Type B pancreatic cell (in vitro differentiated cells): ENCODE measurements at regions not wholly inside any gene's neighbourhood (a gene's known extent, or its start where the extent isn't known, plus 50 kb on each side); places are given as distances from the start of the nearest gene placed in this dataset.
A peak's percentile ranks its signal among the peaks of the same experiment; 100 is the strongest.
"Not testable (repeated sequence)": the region's sequence is repeated elsewhere in the genome, so short reads cannot be mapped to it uniquely, and the experiment has no call there.

ENCODE experiments used
- DNase-seq: peaks from one replicate; pipeline ENCODE4 v3.0.0; 2021; ENCODE audit warnings: mixed read lengths; ENCODE audit not compliant: unreplicated experiment; ENCODE audit errors: extremely low spot score
- H3K27ac Mint-ChIP-seq: 2 replicates; pipeline ENCODE4 v1.8.0; 2021; ENCODE audit warnings: mild to moderate bottlenecking, mixed read lengths
- H3K27me3 Mint-ChIP-seq: 2 replicates; pipeline ENCODE4 v1.8.0; 2021; ENCODE audit warnings: mixed read lengths
- H3K36me3 Mint-ChIP-seq: 2 replicates; pipeline ENCODE4 v1.8.0; 2021; ENCODE audit warnings: mixed read lengths
- H3K4me1 Mint-ChIP-seq: one replicate; pipeline ENCODE4 v1.8.0; 2021; ENCODE audit warnings: mixed read lengths; ENCODE audit not compliant: unreplicated experiment
- H3K4me3 Mint-ChIP-seq: 2 replicates; pipeline ENCODE4 v1.8.0; 2021; ENCODE audit warnings: mild to moderate bottlenecking, mixed read lengths
- H3K9me3 Mint-ChIP-seq: 2 replicates; pipeline ENCODE4 v1.8.0; 2021; ENCODE audit warnings: mixed read lengths
- CTCF ChIP-seq: fragments of 200-600 bp; sonication (generic); conservative IDR thresholded peaks from 2 replicates; pipeline ENCODE4 v1.5.0; 2021; ENCODE audit warnings: antibody characterized with exemption, mild to moderate bottlenecking

- peaks cover 24% of the 10 kb centered on the region for H3K27me3 Mint-ChIP-seq
- no peaks in the 10 kb centered on the region for H3K4me1 Mint-ChIP-seq
- no peak overlapping the region for H3K4me3 Mint-ChIP-seq
- peaks cover 4% of the 10 kb centered on the region for H3K9me3 Mint-ChIP-seq
- no peak for DNase-seq
- no peak for TF ChIP-seq CTCF
- H3K36me3 Mint-ChIP-seq, result no peaks in the 10 kb centered on the region
- H3K27ac Mint-ChIP-seq, result no peak overlapping the region
These were observed 60.6 kb upstream of the PRNP start for GRCh38 chr20:4625687-4626086.

GRCh38 chr20:4624675-4625336, 61.5 kb upstream of the PRNP start:
- H3K4me1 Mint-ChIP-seq, H3K27ac Mint-ChIP-seq, H3K4me3 Mint-ChIP-seq, H3K36me3 Mint-ChIP-seq, H3K9me3 Mint-ChIP-seq, DNase-seq: not testable (repeated sequence)
- peaks cover 28% of the 10 kb centered on the region for H3K27me3 Mint-ChIP-seq

- not testable (repeated sequence) for DNase-seq, H3K36me3 Mint-ChIP-seq, H3K9me3 Mint-ChIP-seq, H3K4me1 Mint-ChIP-seq, H3K4me3 Mint-ChIP-seq, H3K27ac Mint-ChIP-seq
- H3K27me3 Mint-ChIP-seq, result peaks cover 33% of the 10 kb centered on the region
These were observed 67.1 kb upstream of the PRNP start for GRCh38 chr20:4619144-4619543.

- H3K4me3 Mint-ChIP-seq, result no peak overlapping the region
- H3K27ac Mint-ChIP-seq, result no peak overlapping the region
These were observed 68.8 kb upstream of the PRNP start for GRCh38 chr20:4617484-4617883.

GRCh38 chr20:4617019-4617418, 69.2 kb upstream of the PRNP start:
- Mint-ChIP-seq H3K9me3 (no peaks in the 10 kb centered on the region), H3K4me1 (peaks cover 11% of the 10 kb centered on the region), H3K27me3 (peaks cover 22% of the 10 kb centered on the region), H3K27ac (no peak overlapping the region), H3K36me3 (no peaks in the 10 kb centered on the region), H3K4me3 (no peak overlapping the region)
- DNase-seq, result no peak
- TF ChIP-seq CTCF, result no peak

More at GRCh38 chr20:4617484-4617883, 68.8 kb upstream of the PRNP start:
- no peak for TF ChIP-seq CTCF
- no peak for DNase-seq
- Mint-ChIP-seq H3K27me3 (peaks cover 26% of the 10 kb centered on the region), H3K4me1 (peaks cover 11% of the 10 kb centered on the region), H3K9me3 (no peaks in the 10 kb centered on the region), H3K36me3 (no peaks in the 10 kb centered on the region)

- H3K4me3 Mint-ChIP-seq, result peak overlapping the region; percentile 16
- peak overlapping the region; percentile 53 for H3K27ac Mint-ChIP-seq
- peaks cover 8% of the 10 kb centered on the region for H3K27me3 Mint-ChIP-seq
- no peaks in the 10 kb centered on the region for H3K9me3 Mint-ChIP-seq
- H3K36me3 Mint-ChIP-seq, result no peaks in the 10 kb centered on the region
- no peak for DNase-seq
- H3K4me1 Mint-ChIP-seq, result peaks cover 11% of the 10 kb centered on the region
- peak; percentile 59 for TF ChIP-seq CTCF
These were observed 72.3 kb upstream of the PRNP start for GRCh38 chr20:4613718-4614620.
